ENCODE measurements at regions not wholly inside any gene's neighbourhood (a gene's known extent, or its start where the extent isn't known, plus 50 kb on each side); places are given as distances from the start of the nearest gene placed in this dataset.

GRCh38 chr6:155909710-155910109 lies 454.1 kb upstream of the NOX3 start:
- TF ChIP-seq CTCF (IDR thresholded peaks at IDR 0.05) (no peak), POLR2A (IDR thresholded peaks at IDR 0.05) (no peak)
